A673 (cell line): ENCODE measurements at regions not wholly inside any gene's neighbourhood (a gene's known extent, or its start where the extent isn't known, plus 50 kb on each side); places are given as distances from the start of the nearest gene placed in this dataset.

Experiments
- BruUV-seq: library from RNA; stranded (reverse); fragments of 400-500 nt; replicated peaks from 2 replicates; lab custom pipeline; 2021; lab: Mats Ljungman, UMichigan
- CTCF ChIA-PET: fragments of 300-600 bp; sonication (Branson Sonifier 250); formaldehyde crosslinking; loops from one replicate; lab custom pipeline; 2022; ENCODE audit warnings: antibody characterized with exemption; lab: Charles Lee
- POLR2A ChIA-PET: fragments of 300-600 bp; sonication (Branson Sonifier 250); formaldehyde crosslinking; loops from one replicate; lab custom pipeline; 2022; ENCODE audit warnings: antibody characterized with exemption; ENCODE audit not compliant: low non-redundant PET; lab: Charles Lee
- DNase-seq: peaks from one replicate; pipeline ENCODE4 v3.0.0-alpha.2; 2015; ENCODE audit warnings: low spot score
- H3K27ac ChIP-seq: fragments of 200-600 bp; sonication (generic); 2 replicates; pipeline ENCODE4 v1.5.1; 2016; ENCODE audit warnings: mixed run types, low read depth, mild to moderate bottlenecking, mixed read lengths, antibody characterized with exemption, low read length; ENCODE audit not compliant: poor library complexity, severe bottlenecking
- H3K27me3 ChIP-seq: fragments of 200-600 bp; sonication (generic); replicated peaks from 2 replicates; pipeline ENCODE4 v1.6.1; 2017; ENCODE audit warnings: mixed run types, low read depth, mild to moderate bottlenecking, mixed read lengths, antibody characterized with exemption, low read length; ENCODE audit not compliant: insufficient read depth, poor library complexity
- H3K36me3 ChIP-seq: fragments of 200-600 bp; sonication (generic); 2 replicates; pipeline ENCODE4 v1.6.1; 2016; ENCODE audit warnings: mixed run types, mild to moderate bottlenecking, mixed read lengths, antibody characterized with exemption, low read length; ENCODE audit not compliant: insufficient read depth, poor library complexity, severe bottlenecking
- H3K4me1 ChIP-seq: fragments of 200-600 bp; sonication (generic); 2 replicates; pipeline ENCODE4 v1.6.1; 2017; ENCODE audit warnings: mixed run types, mild to moderate bottlenecking, mixed read lengths, antibody characterized with exemption, low read length; ENCODE audit not compliant: insufficient read depth, poor library complexity, severe bottlenecking
- H3K4me3 ChIP-seq: fragments of 200-600 bp; sonication (generic); 2 replicates; pipeline ENCODE4 v1.5.1; 2016; ENCODE audit warnings: low read depth, mixed run types, mild to moderate bottlenecking, mixed read lengths, low read length; ENCODE audit not compliant: poor library complexity, severe bottlenecking
- H3K9me3 ChIP-seq: fragments of 200-600 bp; sonication (generic); 2 replicates; pipeline ENCODE4 v1.6.1; 2016; ENCODE audit warnings: mixed run types, low read depth, mild to moderate bottlenecking, mixed read lengths, antibody characterized with exemption, low read length; ENCODE audit not compliant: poor library complexity, severe bottlenecking
- EZH2 ChIP-seq: fragments of 200-600 bp; sonication (generic); IDR thresholded peaks from 2 replicates; pipeline ENCODE4 v1.6.1; 2017; ENCODE audit warnings: borderline replicate concordance, low read depth, mild to moderate bottlenecking, mixed read lengths, antibody characterized with exemption, low read length; ENCODE audit not compliant: poor library complexity, severe bottlenecking
- intact Hi-C: fragments of 100-400 bp; cut with micrococcal nuclease; formaldehyde crosslinking; loops from one replicate; pipeline ENCODE4 v1.10.0; 2022; ENCODE audit not compliant: unreplicated experiment
- TF ChIP-seq, protein P1 (sequence below): fragments of 300-800, 200-600 bp; sonication (generic); conservative IDR thresholded peaks from 2 replicates; pipeline ENCODE4 v1.5.1; 2017; ENCODE audit warnings: low read depth, mild to moderate bottlenecking, antibody characterized with exemption, low read length, moderate library complexity, mixed read lengths

DNA sequence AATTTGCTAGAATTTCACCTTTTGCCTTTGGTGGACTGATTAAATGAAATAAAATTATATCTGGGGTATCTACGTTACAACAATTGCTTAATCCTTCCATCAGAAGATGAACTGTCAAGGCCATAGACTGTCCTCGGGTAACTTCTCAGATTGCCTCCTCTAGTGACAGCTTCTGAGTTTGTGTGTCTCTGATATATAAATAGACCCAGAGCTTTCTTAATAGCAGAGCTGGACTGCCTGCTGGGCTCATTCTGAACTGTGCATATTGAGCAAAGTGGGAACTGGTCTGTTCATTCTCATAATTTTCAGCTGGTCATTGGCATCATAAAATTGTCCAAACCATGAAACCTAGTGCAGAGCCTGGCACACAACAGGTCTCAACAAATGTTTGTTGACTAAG lies 99.1 kb upstream of the GRAMD1B start:
- ChIA-PET POLR2A (no interaction called here), CTCF (interaction anchor here (1.0 kb wide), 1 partner anchor 26 kb away, joined by 3 read pairs; no protein-coding TSS in a partner anchor)
- peak; percentile 44 for DNase-seq
- Histone ChIP-seq H3K9me3 (no peaks in the 10 kb centered on the region), H3K4me3 (no peak overlapping the region), H3K4me1 (peaks cover 22% of the 10 kb centered on the region), H3K27ac (no peak overlapping the region), H3K27me3 (no peaks in the 10 kb centered on the region), H3K36me3 (no peaks in the 10 kb centered on the region)
- intact Hi-C loops, result no loop called here
- BruUV-seq, result no TSS peak
- TF ChIP-seq EZH2, result no peak
- TF ChIP-seq, protein P1, sequence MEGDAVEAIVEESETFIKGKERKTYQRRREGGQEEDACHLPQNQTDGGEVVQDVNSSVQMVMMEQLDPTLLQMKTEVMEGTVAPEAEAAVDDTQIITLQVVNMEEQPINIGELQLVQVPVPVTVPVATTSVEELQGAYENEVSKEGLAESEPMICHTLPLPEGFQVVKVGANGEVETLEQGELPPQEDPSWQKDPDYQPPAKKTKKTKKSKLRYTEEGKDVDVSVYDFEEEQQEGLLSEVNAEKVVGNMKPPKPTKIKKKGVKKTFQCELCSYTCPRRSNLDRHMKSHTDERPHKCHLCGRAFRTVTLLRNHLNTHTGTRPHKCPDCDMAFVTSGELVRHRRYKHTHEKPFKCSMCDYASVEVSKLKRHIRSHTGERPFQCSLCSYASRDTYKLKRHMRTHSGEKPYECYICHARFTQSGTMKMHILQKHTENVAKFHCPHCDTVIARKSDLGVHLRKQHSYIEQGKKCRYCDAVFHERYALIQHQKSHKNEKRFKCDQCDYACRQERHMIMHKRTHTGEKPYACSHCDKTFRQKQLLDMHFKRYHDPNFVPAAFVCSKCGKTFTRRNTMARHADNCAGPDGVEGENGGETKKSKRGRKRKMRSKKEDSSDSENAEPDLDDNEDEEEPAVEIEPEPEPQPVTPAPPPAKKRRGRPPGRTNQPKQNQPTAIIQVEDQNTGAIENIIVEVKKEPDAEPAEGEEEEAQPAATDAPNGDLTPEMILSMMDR, result no peak

GRCh38 chr11:123330471-123330870 lies 99.6 kb upstream of the GRAMD1B start:
- Histone ChIP-seq H3K9me3 (no peaks in the 10 kb centered on the region), H3K4me3 (no peak overlapping the region), H3K27ac (no peak overlapping the region), H3K36me3 (no peaks in the 10 kb centered on the region), H3K27me3 (no peaks in the 10 kb centered on the region), H3K4me1 (peaks cover 22% of the 10 kb centered on the region)
- DNase-seq, result no peak
- TF ChIP-seq EZH2, result no peak
- TF ChIP-seq, protein P1, result no peak
- ChIA-PET POLR2A (no interaction called here), CTCF (no interaction called here)
- intact Hi-C loops, result no loop called here
- no TSS peak for BruUV-seq

GRCh38 chr11:123330071-123330470 lies 100.0 kb upstream of the GRAMD1B start:
- H3K27me3 ChIP-seq, result no peaks in the 10 kb centered on the region
- no peak overlapping the region for H3K27ac ChIP-seq
- CTCF ChIA-PET, result no interaction called here
- DNase-seq, result peak; percentile 72
- no peaks in the 10 kb centered on the region for H3K9me3 ChIP-seq
- intact Hi-C loops, result no loop called here
- BruUV-seq, result no TSS peak
- TF ChIP-seq, protein P1, result no peak
- TF ChIP-seq EZH2, result no peak
- POLR2A ChIA-PET, result no interaction called here
- H3K4me3 ChIP-seq, result no peak overlapping the region
- H3K36me3 ChIP-seq, result no peaks in the 10 kb centered on the region
- peaks cover 22% of the 10 kb centered on the region for H3K4me1 ChIP-seq
